A673 (cell line): ENCODE measurements at regions not wholly inside any gene's neighbourhood (a gene's known extent, or its start where the extent isn't known, plus 50 kb on each side); places are given as distances from the start of the nearest gene placed in this dataset.

Experiments used
- CTCF ChIP-seq: fragments of 300-800, 200-600 bp; sonication (generic); conservative IDR thresholded peaks from 2 replicates; pipeline ENCODE4 v1.5.1; 2017; ENCODE audit warnings: low read depth, mild to moderate bottlenecking, antibody characterized with exemption, low read length, moderate library complexity, mixed read lengths
- EZH2 ChIP-seq: fragments of 200-600 bp; sonication (generic); IDR thresholded peaks from 2 replicates; pipeline ENCODE4 v1.6.1; 2017; ENCODE audit warnings: borderline replicate concordance, low read depth, mild to moderate bottlenecking, mixed read lengths, antibody characterized with exemption, low read length; ENCODE audit not compliant: poor library complexity, severe bottlenecking

DNA sequence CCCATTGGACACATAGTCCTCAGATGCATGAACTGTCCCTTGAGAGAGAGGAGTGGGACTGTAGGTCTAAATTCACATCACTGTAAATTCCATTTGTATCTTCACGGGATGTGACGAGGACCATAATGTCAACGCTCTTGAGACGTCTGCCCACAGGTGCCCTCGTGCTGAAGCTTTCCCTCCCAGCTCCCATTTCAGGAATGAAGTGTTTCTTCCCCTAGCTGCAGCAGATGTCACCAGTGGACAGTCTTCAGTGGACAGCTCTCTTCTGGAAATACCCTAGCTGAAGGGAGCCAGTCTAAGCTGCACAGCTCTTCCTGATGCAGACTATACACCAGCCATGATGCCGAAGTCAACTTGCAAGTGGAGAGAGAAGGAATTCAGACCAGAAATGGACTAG lies 217.4 kb upstream of the ECI2 start:
- TF ChIP-seq CTCF (no peak), EZH2 (no peak)
